ENCODE measurements at regions not wholly inside any gene's neighbourhood (a gene's known extent, or its start where the extent isn't known, plus 50 kb on each side); places are given as distances from the start of the nearest gene placed in this dataset.
"Not testable (repeated sequence)": the region's sequence is repeated elsewhere in the genome, so short reads cannot be mapped to it uniquely, and the experiment has no call there.

- not testable (repeated sequence) for TF ChIP-seq ZNF138 (CRISPR knock-in tag; conservative IDR thresholded peaks at IDR 0.05); ZNF263 (CRISPR knock-in tag; IDR thresholded peaks at IDR 0.05; ENCODE audit: low read depth); CTCF (IDR thresholded peaks at IDR 0.05); JUN (CRISPR knock-in tag; IDR thresholded peaks at IDR 0.05); HMGXB4 (CRISPR knock-in tag; IDR thresholded peaks at IDR 0.05); ATF3 (CRISPR knock-in tag; conservative IDR thresholded peaks at IDR 0.05); USF2 (CRISPR knock-in tag; IDR thresholded peaks at IDR 0.05); CBFB (CRISPR knock-in tag; IDR thresholded peaks at IDR 0.05; ENCODE audit: low read depth); PREB (CRISPR knock-in tag; IDR thresholded peaks at IDR 0.05; ENCODE audit: borderline replicate concordance); ZNF281 (CRISPR knock-in tag; IDR thresholded peaks at IDR 0.05); ZBTB43 (CRISPR knock-in tag; IDR thresholded peaks at IDR 0.05); AFF4 (CRISPR knock-in tag; IDR thresholded peaks at IDR 0.05; ENCODE audit: borderline replicate concordance)
Observed at GRCh38 chr2:129043677-129044076, 725.0 kb upstream of the HS6ST1 start.
